ENCODE measurements at regions not wholly inside any gene's neighbourhood (a gene's known extent, or its start where the extent isn't known, plus 50 kb on each side); places are given as distances from the start of the nearest gene placed in this dataset.

GRCh38 chr3:105022813-105023212, 343.9 kb upstream of the ALCAM start:
- no peak for TF ChIP-seq CTCF (IDR thresholded peaks at IDR 0.05; ENCODE audit: low read length)
- TF ChIP-seq EZH2phosphoT487 (IDR thresholded peaks at IDR 0.05; ENCODE audit: low read length), result no peak
- no peak for TF ChIP-seq EZH2 (optimal IDR thresholded peaks at IDR 0.05; ENCODE audit: low read depth, low read length)

All from MM.1S (cell line).